Mesothelial cell of epicardium (in vitro differentiated cells): ENCODE measurements at regions not wholly inside any gene's neighbourhood (a gene's known extent, or its start where the extent isn't known, plus 50 kb on each side); places are given as distances from the start of the nearest gene placed in this dataset.

Source experiments
- DNase-seq, 2 experiments: peaks; one replicate each; pipeline ENCODE4 v3.0.0; 2021; ENCODE audit warnings: low spot score in 2 of 2; ENCODE audit not compliant: unreplicated experiment in 2 of 2
- H3K27ac Mint-ChIP-seq: 2 replicates; pipeline ENCODE4 v1.8.0; 2021; ENCODE audit warnings: mixed read lengths
- H3K27me3 Mint-ChIP-seq: 2 replicates; pipeline ENCODE4 v1.8.0; 2021; ENCODE audit warnings: low read depth, mixed read lengths
- H3K36me3 Mint-ChIP-seq: 2 replicates; pipeline ENCODE4 v1.8.0; 2021; ENCODE audit warnings: mixed read lengths
- H3K4me1 Mint-ChIP-seq: 2 replicates; pipeline ENCODE4 v1.8.0; 2021; ENCODE audit warnings: mixed read lengths
- H3K4me3 Mint-ChIP-seq: 2 replicates; pipeline ENCODE4 v1.8.0; 2021; ENCODE audit warnings: mild to moderate bottlenecking, moderate library complexity, mixed read lengths
- H3K9me3 Mint-ChIP-seq: 2 replicates; pipeline ENCODE4 v1.8.0; 2021; ENCODE audit warnings: mixed read lengths
- TF ChIP-seq, protein P1 (sequence below): fragments of 200-600 bp; sonication (generic); IDR thresholded peaks from one replicate; pipeline ENCODE4 v1.5.0; 2021; ENCODE audit warnings: antibody characterized with exemption; ENCODE audit not compliant: unreplicated experiment

DNA sequence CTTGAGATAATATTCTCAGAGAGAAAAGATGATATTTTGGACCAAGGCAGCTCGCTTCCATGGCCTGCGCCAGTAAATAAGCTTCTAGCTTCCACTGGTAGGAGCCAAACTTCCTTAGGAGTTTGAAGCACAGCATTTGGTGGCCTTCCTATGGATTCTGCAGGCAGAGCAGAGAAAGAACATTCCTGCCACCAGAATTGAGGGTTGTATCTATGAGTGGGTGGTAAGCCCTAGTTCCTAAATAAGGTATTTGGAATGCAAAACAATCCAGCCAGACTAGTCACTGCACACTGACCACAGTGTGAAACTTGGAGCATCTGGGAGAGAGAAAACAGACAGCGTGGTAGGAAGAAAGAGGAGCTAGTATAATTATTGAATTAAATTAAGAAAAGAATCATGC is 54.1 kb upstream of the BCAR3 start:
- peaks cover 6% of the 10 kb centered on the region for H3K9me3 Mint-ChIP-seq
- TF ChIP-seq, protein P1, sequence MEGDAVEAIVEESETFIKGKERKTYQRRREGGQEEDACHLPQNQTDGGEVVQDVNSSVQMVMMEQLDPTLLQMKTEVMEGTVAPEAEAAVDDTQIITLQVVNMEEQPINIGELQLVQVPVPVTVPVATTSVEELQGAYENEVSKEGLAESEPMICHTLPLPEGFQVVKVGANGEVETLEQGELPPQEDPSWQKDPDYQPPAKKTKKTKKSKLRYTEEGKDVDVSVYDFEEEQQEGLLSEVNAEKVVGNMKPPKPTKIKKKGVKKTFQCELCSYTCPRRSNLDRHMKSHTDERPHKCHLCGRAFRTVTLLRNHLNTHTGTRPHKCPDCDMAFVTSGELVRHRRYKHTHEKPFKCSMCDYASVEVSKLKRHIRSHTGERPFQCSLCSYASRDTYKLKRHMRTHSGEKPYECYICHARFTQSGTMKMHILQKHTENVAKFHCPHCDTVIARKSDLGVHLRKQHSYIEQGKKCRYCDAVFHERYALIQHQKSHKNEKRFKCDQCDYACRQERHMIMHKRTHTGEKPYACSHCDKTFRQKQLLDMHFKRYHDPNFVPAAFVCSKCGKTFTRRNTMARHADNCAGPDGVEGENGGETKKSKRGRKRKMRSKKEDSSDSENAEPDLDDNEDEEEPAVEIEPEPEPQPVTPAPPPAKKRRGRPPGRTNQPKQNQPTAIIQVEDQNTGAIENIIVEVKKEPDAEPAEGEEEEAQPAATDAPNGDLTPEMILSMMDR, result no peak
- H3K27me3 Mint-ChIP-seq, result no peaks in the 10 kb centered on the region
- no peaks in the 10 kb centered on the region for H3K4me1 Mint-ChIP-seq
- H3K36me3 Mint-ChIP-seq, result no peaks in the 10 kb centered on the region
- no peak overlapping the region for H3K4me3 Mint-ChIP-seq
- DNase-seq, result no peak
- H3K27ac Mint-ChIP-seq, result no peak overlapping the region

DNA sequence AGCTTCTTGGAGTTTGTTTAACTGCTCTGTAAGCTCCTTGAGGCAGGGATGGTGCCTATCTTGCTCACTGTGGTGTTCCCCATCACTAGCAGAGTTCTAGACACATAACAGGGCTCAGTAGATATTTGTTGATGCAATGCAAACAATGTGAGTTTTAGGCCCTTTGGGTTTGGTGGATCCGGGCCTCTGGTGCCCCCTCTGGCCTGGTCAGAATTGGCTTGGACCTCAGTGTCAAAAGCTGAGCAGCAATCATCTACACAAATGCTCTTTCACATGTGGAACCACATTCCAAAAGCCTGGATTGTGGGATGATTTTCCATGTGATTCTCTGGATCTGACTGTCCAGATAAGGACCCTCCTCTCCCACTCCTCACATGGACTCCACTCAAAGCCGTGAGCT is 53.4 kb upstream of the BCAR3 start:
- no peak overlapping the region for H3K27ac Mint-ChIP-seq
- DNase-seq, result no peak
- H3K9me3 Mint-ChIP-seq, result peaks cover 6% of the 10 kb centered on the region
- no peaks in the 10 kb centered on the region for H3K4me1 Mint-ChIP-seq
- H3K4me3 Mint-ChIP-seq, result no peak overlapping the region
- H3K27me3 Mint-ChIP-seq, result no peaks in the 10 kb centered on the region
- no peaks in the 10 kb centered on the region for H3K36me3 Mint-ChIP-seq
- TF ChIP-seq, protein P1, result no peak

DNA sequence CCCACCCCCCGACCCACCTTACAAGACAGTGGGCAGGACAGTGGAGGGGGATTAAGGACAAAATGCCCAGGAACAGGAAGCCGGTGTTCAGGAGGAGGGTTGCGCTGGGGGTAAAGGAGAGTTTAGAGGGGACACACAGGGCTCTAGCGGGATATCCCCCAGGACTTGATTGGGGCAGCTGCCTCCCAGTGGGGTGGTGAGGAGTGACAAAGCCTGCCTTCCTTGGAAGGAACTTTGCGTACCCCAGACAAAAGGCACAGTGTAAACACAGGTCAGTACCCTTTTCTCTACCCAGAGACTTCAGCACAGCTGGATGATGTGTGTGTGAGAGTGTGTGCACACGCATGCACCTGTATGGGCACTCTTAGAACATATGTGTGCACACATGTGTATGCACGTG is 51.7 kb upstream of the BCAR3 start:
- H3K27me3 Mint-ChIP-seq, result no peaks in the 10 kb centered on the region
- H3K4me3 Mint-ChIP-seq, result no peak overlapping the region
- no peak overlapping the region for H3K27ac Mint-ChIP-seq
- H3K36me3 Mint-ChIP-seq, result no peaks in the 10 kb centered on the region
- TF ChIP-seq, protein P1, result no peak
- H3K4me1 Mint-ChIP-seq, result no peaks in the 10 kb centered on the region
- peaks cover 6% of the 10 kb centered on the region for H3K9me3 Mint-ChIP-seq
- DNase-seq, result no peak

DNA sequence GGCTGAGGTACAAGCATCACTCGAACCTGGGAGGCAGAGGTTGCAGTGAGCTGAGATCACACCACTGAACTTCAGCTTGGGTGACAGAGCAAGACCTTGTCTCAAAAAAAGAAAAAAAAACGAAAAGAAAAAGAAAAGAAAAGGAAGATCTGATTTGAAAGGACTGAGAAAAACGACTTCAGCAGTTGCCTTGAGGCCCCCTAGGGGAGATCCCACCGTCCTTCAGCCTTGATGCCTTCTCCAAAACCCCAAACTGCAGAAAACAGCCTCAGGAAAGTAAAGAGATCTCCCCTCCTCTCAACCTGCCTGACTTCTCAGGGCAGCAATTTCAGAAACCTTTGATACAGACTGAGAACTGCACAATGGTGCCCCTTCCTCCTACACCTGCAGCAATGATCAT is 50.9 kb upstream of the BCAR3 start:
- H3K36me3 Mint-ChIP-seq, result no peaks in the 10 kb centered on the region
- TF ChIP-seq, protein P1, result no peak
- no peaks in the 10 kb centered on the region for H3K4me1 Mint-ChIP-seq
- no peak overlapping the region for H3K4me3 Mint-ChIP-seq
- H3K27me3 Mint-ChIP-seq, result no peaks in the 10 kb centered on the region
- no peak for DNase-seq
- H3K9me3 Mint-ChIP-seq, result peaks cover 6% of the 10 kb centered on the region
- no peak overlapping the region for H3K27ac Mint-ChIP-seq
